K562 (cell line): ENCODE measurements at regions not wholly inside any gene's neighbourhood (a gene's known extent, or its start where the extent isn't known, plus 50 kb on each side); places are given as distances from the start of the nearest gene placed in this dataset.

Source experiments
- DDX20 ChIP-seq: fragments of 450-650 bp; IDR thresholded peaks from 2 replicates; pipeline ENCODE4 v1.6.1; 2016; ENCODE audit warnings: missing genetic modification characterization, low read depth, mild to moderate bottlenecking, missing compliant biosample characterization, moderate library complexity
- FOS ChIP-seq: IDR thresholded peaks from 3 replicates; pipeline ENCODE4 v1.6.1; 2011; ENCODE audit not compliant: insufficient read length; ENCODE audit errors: extremely low read depth
- FOXA1 ChIP-seq: fragments of 450-650 bp; IDR thresholded peaks from 2 replicates; pipeline ENCODE4 v1.6.1; 2016; ENCODE audit warnings: mild to moderate bottlenecking, borderline replicate concordance
- FOXM1 ChIP-seq, 2 experiments: fragments of 450-650 bp in 1 of 2; sonication (generic) in 1 of 2; formaldehyde crosslinking in 1 of 2; IDR thresholded peaks; 2 replicates each; pipeline versions ENCODE4 v1.6.1 to v1.9.0; 2017 to 2022; ENCODE audit warnings: low read depth in 2 of 2, mild to moderate bottlenecking in 2 of 2, missing genetic modification reagents in 1 of 2, moderate library complexity in 1 of 2
- HMG20A ChIP-seq: fragments of 450-650 bp; formaldehyde crosslinking; conservative IDR thresholded peaks from 2 replicates; pipeline ENCODE4 v1.4.0; 2020; ENCODE audit warnings: mild to moderate bottlenecking, mixed read lengths
- MTA3 ChIP-seq: fragments of 450-650 bp; formaldehyde crosslinking; IDR thresholded peaks from 2 replicates; pipeline ENCODE4 v1.6.1; 2017; ENCODE audit warnings: mild to moderate bottlenecking, borderline replicate concordance
- NEUROD1 ChIP-seq: fragments of 150-350 bp; IDR thresholded peaks from 2 replicates; pipeline ENCODE4 v1.6.1; 2014; ENCODE audit warnings: borderline replicate concordance, low read length, low read depth; ENCODE audit not compliant: partially characterized antibody
- NFIX ChIP-seq: fragments of 250-450 bp; sonication (Bioruptor Pico); IDR thresholded peaks from 2 replicates; pipeline ENCODE4 v1.4.0; 2020; ENCODE audit warnings: low read depth, mild to moderate bottlenecking, moderate library complexity
- RFX7 ChIP-seq: fragments of 250-450 bp; sonication (Bioruptor Pico); IDR thresholded peaks from 2 replicates; pipeline ENCODE4 v1.5.1; 2021; ENCODE audit warnings: mild to moderate bottlenecking
- TARDBP ChIP-seq: fragments of 450-650 bp; IDR thresholded peaks from 2 replicates; pipeline ENCODE4 v1.6.1; 2016
- TBP ChIP-seq: optimal IDR thresholded peaks from 2 replicates; pipeline ENCODE3; 2011; ENCODE audit warnings: low read depth, low read length, improper control_type of control experiment
- ZNF3 ChIP-seq: fragments of 250-450 bp; sonication (Bioruptor Pico); IDR thresholded peaks from 2 replicates; pipeline ENCODE4 v1.5.0; 2021; ENCODE audit warnings: mild to moderate bottlenecking, moderate library complexity
- ZNF766 ChIP-seq: fragments of 200-800 bp; sonication (Bioruptor generic); conservative IDR thresholded peaks from 2 replicates; pipeline ENCODE4 v1.6.1; 2016; ENCODE audit warnings: missing genetic modification characterization, missing compliant biosample characterization
- TF ChIP-seq, protein P1 (sequence below): fragments of 250-450 bp; sonication (Bioruptor Pico); IDR thresholded peaks from 2 replicates; pipeline ENCODE4 v1.8.0; 2021; ENCODE audit warnings: mild to moderate bottlenecking, moderate library complexity
- TF ChIP-seq, protein P2 (sequence below): sonication (generic); formaldehyde crosslinking; IDR thresholded peaks from 2 replicates; pipeline ENCODE4 v1.8.0; 2022; ENCODE audit warnings: missing genetic modification reagents, mild to moderate bottlenecking, borderline replicate concordance
- TF ChIP-seq, protein P3 (sequence below): sonication (generic); formaldehyde crosslinking; IDR thresholded peaks from 2 replicates; pipeline ENCODE4 v1.8.0; 2022; ENCODE audit warnings: missing genetic modification reagents, mild to moderate bottlenecking, moderate library complexity, borderline replicate concordance
- TF ChIP-seq, protein P4 (sequence below): sonication (generic); formaldehyde crosslinking; IDR thresholded peaks from 2 replicates; pipeline ENCODE4 v1.8.1; 2023; ENCODE audit warnings: missing genetic modification reagents, mild to moderate bottlenecking, borderline replicate concordance

DNA sequence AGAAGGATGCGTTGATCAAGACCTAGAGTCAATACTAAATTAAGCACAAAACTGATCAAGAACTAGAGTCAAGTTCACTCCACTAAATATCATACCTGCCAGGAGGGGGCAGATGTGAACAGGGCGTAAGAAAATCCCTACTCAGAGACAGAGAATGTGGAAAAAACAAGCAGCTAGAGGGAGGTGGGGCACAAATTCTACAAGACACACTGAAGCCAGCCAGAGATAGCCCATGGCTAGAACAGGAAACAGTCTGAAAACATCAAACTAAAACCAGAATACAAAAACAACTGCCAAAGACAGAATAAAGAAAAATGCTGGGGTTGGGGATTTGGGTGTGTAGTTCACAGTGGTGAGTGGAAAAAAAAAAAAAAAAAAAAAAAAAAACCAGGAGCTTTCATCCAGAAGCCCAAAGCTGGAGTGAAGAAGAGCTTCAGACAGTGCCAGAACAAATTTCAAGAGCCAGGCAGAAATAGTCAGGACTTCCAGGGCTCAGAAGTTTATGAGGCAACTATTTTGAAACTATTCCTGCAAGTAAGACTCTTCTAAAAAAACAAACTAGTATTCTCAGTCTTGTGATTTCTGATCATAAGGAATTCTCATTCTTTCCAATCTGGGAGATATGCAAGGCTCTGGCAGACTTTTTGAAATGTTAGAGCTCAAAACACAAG lies 118.3 kb downstream of the CCDC71L start (continued):
- TF ChIP-seq FOXM1 (IDR thresholded peaks at IDR 0.05; ENCODE audit: low read depth) (0 out of 2 replicates have a peak, but pooled peaks have one; percentile 39), FOXM1 (CRISPR knock-in tag; IDR thresholded peaks at IDR 0.05; ENCODE audit: low read depth) (no peak), FOXA1 (no peak), NEUROD1 (peak; percentile 66), NFIX (CRISPR knock-in tag) (no peak), ZNF766 (no peak; the same call in 1 of the 2 replicates), MTA3 (peak; percentile 68), TARDBP (no peak), DDX20 (tag) (no peak), RFX7 (CRISPR knock-in tag) (no peak), ZNF3 (CRISPR knock-in tag) (no peak), FOS (no peak), TBP (peak; percentile 61), HMG20A (no peak)
- TF ChIP-seq, protein P1, sequence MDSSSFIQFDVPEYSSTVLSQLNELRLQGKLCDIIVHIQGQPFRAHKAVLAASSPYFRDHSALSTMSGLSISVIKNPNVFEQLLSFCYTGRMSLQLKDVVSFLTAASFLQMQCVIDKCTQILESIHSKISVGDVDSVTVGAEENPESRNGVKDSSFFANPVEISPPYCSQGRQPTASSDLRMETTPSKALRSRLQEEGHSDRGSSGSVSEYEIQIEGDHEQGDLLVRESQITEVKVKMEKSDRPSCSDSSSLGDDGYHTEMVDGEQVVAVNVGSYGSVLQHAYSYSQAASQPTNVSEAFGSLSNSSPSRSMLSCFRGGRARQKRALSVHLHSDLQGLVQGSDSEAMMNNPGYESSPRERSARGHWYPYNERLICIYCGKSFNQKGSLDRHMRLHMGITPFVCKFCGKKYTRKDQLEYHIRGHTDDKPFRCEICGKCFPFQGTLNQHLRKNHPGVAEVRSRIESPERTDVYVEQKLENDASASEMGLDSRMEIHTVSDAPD (CRISPR knock-in tag), result no peak
- TF ChIP-seq, protein P2, sequence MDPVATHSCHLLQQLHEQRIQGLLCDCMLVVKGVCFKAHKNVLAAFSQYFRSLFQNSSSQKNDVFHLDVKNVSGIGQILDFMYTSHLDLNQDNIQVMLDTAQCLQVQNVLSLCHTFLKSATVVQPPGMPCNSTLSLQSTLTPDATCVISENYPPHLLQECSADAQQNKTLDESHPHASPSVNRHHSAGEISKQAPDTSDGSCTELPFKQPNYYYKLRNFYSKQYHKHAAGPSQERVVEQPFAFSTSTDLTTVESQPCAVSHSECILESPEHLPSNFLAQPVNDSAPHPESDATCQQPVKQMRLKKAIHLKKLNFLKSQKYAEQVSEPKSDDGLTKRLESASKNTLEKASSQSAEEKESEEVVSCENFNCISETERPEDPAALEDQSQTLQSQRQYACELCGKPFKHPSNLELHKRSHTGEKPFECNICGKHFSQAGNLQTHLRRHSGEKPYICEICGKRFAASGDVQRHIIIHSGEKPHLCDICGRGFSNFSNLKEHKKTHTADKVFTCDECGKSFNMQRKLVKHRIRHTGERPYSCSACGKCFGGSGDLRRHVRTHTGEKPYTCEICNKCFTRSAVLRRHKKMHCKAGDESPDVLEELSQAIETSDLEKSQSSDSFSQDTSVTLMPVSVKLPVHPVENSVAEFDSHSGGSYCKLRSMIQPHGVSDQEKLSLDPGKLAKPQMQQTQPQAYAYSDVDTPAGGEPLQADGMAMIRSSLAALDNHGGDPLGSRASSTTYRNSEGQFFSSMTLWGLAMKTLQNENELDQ, result no peak
- TF ChIP-seq, protein P3, sequence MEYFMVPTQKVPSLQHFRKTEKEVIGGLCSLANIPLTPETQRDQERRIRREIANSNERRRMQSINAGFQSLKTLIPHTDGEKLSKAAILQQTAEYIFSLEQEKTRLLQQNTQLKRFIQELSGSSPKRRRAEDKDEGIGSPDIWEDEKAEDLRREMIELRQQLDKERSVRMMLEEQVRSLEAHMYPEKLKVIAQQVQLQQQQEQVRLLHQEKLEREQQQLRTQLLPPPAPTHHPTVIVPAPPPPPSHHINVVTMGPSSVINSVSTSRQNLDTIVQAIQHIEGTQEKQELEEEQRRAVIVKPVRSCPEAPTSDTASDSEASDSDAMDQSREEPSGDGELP (CRISPR knock-in tag), result no peak
- TF ChIP-seq, protein P4, sequence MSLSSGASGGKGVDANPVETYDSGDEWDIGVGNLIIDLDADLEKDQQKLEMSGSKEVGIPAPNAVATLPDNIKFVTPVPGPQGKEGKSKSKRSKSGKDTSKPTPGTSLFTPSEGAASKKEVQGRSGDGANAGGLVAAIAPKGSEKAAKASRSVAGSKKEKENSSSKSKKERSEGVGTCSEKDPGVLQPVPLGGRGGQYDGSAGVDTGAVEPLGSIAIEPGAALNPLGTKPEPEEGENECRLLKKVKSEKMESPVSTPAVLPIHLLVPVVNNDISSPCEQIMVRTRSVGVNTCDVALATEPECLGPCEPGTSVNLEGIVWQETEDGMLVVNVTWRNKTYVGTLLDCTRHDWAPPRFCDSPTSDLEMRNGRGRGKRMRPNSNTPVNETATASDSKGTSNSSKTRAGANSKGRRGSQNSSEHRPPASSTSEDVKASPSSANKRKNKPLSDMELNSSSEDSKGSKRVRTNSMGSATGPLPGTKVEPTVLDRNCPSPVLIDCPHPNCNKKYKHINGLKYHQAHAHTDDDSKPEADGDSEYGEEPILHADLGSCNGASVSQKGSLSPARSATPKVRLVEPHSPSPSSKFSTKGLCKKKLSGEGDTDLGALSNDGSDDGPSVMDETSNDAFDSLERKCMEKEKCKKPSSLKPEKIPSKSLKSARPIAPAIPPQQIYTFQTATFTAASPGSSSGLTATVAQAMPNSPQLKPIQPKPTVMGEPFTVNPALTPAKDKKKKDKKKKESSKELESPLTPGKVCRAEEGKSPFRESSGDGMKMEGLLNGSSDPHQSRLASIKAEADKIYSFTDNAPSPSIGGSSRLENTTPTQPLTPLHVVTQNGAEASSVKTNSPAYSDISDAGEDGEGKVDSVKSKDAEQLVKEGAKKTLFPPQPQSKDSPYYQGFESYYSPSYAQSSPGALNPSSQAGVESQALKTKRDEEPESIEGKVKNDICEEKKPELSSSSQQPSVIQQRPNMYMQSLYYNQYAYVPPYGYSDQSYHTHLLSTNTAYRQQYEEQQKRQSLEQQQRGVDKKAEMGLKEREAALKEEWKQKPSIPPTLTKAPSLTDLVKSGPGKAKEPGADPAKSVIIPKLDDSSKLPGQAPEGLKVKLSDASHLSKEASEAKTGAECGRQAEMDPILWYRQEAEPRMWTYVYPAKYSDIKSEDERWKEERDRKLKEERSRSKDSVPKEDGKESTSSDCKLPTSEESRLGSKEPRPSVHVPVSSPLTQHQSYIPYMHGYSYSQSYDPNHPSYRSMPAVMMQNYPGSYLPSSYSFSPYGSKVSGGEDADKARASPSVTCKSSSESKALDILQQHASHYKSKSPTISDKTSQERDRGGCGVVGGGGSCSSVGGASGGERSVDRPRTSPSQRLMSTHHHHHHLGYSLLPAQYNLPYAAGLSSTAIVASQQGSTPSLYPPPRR, result no peak
